DND-41 (cell line): ENCODE measurements at regions not wholly inside any gene's neighbourhood (a gene's known extent, or its start where the extent isn't known, plus 50 kb on each side); places are given as distances from the start of the nearest gene placed in this dataset.

Experiments
- CTCF ChIP-seq: IDR thresholded peaks from 2 replicates; pipeline ENCODE4 v1.5.1; 2012; ENCODE audit warnings: borderline replicate concordance, low read length, moderate library complexity, mild to moderate bottlenecking; ENCODE audit not compliant: poor library complexity, severe bottlenecking; ENCODE audit errors: extremely low read depth
- EZH2 ChIP-seq: IDR thresholded peaks from 3 replicates; pipeline ENCODE4 v1.6.1; 2012; ENCODE audit warnings: borderline replicate concordance, low read depth, mild to moderate bottlenecking, moderate library complexity, low read length, inconsistent platforms; ENCODE audit not compliant: severe bottlenecking

GRCh38 chr11:90646706-90647105 is 423.9 kb upstream of the CHORDC1 start:
- TF ChIP-seq CTCF (no peak), EZH2 (no peak)
